ENCODE measurements at regions not wholly inside any gene's neighbourhood (a gene's known extent, or its start where the extent isn't known, plus 50 kb on each side); places are given as distances from the start of the nearest gene placed in this dataset.

DNA sequence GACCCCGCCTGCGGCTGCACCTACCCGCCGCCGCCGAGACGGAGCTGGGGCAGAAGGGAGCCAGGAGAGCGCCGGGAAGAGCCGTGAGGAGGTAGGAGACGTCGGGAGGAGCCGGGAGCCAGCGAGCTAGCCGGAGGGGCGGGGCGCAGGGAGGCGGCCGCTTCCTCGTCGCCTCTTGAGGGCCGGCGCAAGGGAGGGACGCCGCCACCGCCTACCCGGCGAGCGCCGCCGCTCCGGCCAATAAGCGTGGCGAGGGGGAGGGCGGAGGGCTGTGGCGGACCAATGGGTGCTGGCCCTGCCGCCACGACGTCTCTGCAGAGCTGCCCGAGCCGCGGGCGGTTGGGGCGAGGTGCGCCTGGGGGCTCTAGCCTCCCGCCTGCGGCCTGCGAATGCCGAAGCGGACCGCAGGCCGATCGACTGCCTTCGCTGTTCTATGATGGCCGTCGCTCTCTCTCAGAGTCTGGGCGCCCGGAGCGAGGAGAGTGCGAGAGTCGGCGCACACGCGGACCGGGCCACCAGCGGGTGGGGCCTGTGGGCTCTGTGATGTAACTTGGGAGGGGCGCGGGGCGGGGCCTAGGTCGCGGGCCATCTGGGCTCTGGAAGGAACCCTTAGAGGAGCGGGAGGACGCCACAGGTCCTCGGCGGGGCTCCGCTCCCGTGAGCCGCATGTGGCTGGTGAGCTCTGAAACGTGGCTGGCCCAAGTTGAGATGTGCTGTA lies 72.7 kb upstream of the MAP4 start (continued):
- no peak for TF ChIP-seq SMARCC2 (IDR thresholded peaks at IDR 0.05; ENCODE audit: low read depth)
- TF ChIP-seq POLR3G (IDR thresholded peaks at IDR 0.05; ENCODE audit: extremely low read depth, insufficient read length, insufficient replicate concordance) = no peak
- TF ChIP-seq BMI1 (IDR thresholded peaks at IDR 0.05; ENCODE audit: low read length) = no peak
- no peak for TF ChIP-seq ZNF436 (CRISPR knock-in tag; IDR thresholded peaks at IDR 0.05)
- TF ChIP-seq KAT2B (IDR thresholded peaks at IDR 0.05; ENCODE audit: low read depth, low read length) = no peak
- no peak for TF ChIP-seq PYGO2 (tag; IDR thresholded peaks at IDR 0.05)
- no peak for TF ChIP-seq GABPB2 (CRISPR knock-in tag; conservative IDR thresholded peaks at IDR 0.05)
- peak; percentile 77 to 88; a peak in 3 of 4 replicates for TF ChIP-seq SIN3A (IDR thresholded peaks at IDR 0.05; ENCODE audit: borderline replicate concordance in 2 of 2, control insufficient read depth in 1 of 2, low read depth in 2 of 2, low read length in 2 of 2)
- TF ChIP-seq SAFB (IDR thresholded peaks at IDR 0.05; ENCODE audit: borderline replicate concordance, low read depth, low read length) = peak; percentile 8; the same call in 1 of the 2 replicates
- TF ChIP-seq, protein P1, sequence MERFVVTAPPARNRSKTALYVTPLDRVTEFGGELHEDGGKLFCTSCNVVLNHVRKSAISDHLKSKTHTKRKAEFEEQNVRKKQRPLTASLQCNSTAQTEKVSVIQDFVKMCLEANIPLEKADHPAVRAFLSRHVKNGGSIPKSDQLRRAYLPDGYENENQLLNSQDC (CRISPR knock-in tag; IDR thresholded peaks at IDR 0.05) = no peak
- TF ChIP-seq, protein P2, sequence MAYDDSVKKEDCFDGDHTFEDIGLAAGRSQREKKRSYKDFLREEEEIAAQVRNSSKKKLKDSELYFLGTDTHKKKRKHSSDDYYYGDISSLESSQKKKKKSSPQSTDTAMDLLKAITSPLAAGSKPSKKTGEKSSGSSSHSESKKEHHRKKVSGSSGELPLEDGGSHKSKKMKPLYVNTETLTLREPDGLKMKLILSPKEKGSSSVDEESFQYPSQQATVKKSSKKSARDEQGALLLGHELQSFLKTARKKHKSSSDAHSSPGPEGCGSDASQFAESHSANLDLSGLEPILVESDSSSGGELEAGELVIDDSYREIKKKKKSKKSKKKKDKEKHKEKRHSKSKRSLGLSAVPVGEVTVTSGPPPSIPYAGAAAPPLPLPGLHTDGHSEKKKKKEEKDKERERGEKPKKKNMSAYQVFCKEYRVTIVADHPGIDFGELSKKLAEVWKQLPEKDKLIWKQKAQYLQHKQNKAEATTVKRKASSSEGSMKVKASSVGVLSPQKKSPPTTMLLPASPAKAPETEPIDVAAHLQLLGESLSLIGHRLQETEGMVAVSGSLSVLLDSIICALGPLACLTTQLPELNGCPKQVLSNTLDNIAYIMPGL (CRISPR knock-in tag; IDR thresholded peaks at IDR 0.05) = 0 out of 2 replicates have a peak, but pooled peaks have one; percentile 72
- TF ChIP-seq, protein P3, sequence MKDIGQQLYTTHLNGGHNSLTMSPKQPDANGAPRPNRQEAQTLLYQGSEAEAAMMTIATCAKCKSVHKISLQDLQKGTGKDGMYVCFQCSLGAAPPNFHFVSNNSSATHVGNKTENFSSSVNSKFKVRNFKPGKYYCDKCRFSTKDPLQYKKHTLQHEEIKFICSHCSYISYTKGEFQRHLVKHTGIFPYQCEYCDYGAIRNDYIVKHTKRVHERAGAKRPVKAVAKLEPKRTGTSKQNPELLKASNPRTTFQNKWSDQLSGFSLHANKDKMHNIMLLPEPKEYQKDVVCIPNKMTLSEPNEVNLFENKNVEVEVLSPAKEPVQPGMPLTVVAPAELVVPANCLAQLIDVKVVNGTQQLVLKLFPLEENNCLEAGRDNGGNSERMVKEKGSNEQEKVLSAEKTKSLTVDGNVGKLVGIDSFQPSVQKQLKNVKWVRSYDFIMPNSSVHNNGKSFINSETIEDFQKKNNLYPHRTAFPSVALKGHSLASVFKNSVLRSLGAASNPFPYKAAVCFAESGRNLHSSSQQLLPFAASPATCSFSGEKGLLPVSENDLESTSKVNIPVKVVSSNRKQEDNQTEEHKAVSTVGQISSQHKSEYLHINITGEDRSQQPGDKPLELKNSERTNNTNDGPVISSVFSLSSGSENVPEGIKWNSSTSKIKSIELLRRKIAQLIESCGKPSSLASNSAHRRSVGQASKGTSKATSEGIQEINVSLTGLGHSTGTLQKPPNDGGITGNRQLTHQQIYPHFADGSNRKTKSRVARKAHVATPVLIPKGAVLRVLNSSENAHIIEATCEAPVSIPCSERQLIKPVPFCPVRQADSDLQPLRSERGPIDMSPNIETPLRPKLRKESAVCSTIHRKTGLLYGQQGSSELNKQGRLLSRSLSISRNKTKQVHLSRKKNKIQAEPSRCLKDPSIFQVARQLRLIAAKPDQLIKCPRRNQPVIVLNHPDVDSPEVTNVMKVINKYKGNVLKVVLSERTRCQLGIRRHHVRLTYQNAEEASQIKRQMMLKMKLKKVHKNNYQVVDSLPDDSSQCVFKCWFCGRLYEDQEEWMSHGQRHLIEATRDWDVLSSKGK (CRISPR knock-in tag; IDR thresholded peaks at IDR 0.05) = no peak
- TF ChIP-seq PRPF4 (IDR thresholded peaks at IDR 0.05; ENCODE audit: insufficient read depth, low read depth, low read length, poor library complexity, severe bottlenecking) = no peak
- no peak for TF ChIP-seq ZC3H8 (IDR thresholded peaks at IDR 0.05)
- no peak for TF ChIP-seq ZNF224 (CRISPR knock-in tag; IDR thresholded peaks at IDR 0.05)
- TF ChIP-seq TEAD2 (tag; IDR thresholded peaks at IDR 0.05) = no peak
- TF ChIP-seq, protein P4, sequence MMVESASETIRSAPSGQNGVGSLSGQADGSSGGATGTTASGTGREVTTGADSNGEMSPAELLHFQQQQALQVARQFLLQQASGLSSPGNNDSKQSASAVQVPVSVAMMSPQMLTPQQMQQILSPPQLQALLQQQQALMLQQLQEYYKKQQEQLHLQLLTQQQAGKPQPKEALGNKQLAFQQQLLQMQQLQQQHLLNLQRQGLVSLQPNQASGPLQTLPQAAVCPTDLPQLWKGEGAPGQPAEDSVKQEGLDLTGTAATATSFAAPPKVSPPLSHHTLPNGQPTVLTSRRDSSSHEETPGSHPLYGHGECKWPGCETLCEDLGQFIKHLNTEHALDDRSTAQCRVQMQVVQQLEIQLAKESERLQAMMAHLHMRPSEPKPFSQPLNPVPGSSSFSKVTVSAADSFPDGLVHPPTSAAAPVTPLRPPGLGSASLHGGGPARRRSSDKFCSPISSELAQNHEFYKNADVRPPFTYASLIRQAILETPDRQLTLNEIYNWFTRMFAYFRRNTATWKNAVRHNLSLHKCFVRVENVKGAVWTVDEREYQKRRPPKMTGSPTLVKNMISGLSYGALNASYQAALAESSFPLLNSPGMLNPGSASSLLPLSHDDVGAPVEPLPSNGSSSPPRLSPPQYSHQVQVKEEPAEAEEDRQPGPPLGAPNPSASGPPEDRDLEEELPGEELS (CRISPR knock-in tag; IDR thresholded peaks at IDR 0.05; ENCODE audit: borderline replicate concordance) = no peak; the same call in 1 of the 2 replicates
- no peak for TF ChIP-seq SMC3 (conservative IDR thresholded peaks at IDR 0.05; ENCODE audit: insufficient read depth, low read depth, low read length)
- TF ChIP-seq POU5F1 (IDR thresholded peaks at IDR 0.05; ENCODE audit: borderline replicate concordance, low read depth, low read length, partially characterized antibody) = peak; percentile 29
